ENCODE measurements at regions not wholly inside any gene's neighbourhood (a gene's known extent, or its start where the extent isn't known, plus 50 kb on each side); places are given as distances from the start of the nearest gene placed in this dataset.
"Not testable (repeated sequence)": the region's sequence is repeated elsewhere in the genome, so short reads cannot be mapped to it uniquely, and the experiment has no call there.

GRCh38 chr3:177676148-177676547 lies 478.9 kb upstream of the TBL1XR1 start:
- DNase-seq (ENCODE audit: low spot score) = no peak

DNA sequence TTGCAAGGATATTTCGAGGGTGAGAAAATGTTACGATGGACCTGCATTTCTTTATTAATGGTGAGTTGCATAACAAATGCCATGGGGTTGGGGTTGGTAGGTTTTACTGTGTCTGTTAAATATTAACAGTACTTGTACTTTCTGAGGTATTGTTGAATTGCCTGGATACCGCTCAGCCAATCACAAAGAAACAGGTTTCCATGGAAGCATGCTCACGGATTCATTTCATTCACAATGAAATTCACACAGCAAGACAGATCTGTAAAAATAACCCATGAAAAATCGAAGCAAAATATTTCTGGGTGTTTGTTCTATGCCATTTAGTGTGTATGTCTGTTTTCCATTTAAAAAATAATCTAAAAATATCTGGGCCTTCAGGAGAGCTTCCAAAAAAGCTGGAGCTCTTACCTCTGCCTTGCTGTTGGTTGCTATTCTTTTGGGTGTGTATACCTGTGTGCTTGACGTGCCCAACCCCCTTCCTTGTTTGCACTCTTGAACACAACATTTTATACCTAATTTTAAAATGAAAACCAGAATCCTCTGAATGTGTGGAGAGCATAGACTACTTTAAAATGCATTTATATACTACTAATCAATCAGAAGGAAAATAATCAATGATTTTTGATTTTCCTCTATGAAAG lies 479.8 kb upstream of the TBL1XR1 start:
- no peak for DNase-seq (ENCODE audit: low spot score)

DNA sequence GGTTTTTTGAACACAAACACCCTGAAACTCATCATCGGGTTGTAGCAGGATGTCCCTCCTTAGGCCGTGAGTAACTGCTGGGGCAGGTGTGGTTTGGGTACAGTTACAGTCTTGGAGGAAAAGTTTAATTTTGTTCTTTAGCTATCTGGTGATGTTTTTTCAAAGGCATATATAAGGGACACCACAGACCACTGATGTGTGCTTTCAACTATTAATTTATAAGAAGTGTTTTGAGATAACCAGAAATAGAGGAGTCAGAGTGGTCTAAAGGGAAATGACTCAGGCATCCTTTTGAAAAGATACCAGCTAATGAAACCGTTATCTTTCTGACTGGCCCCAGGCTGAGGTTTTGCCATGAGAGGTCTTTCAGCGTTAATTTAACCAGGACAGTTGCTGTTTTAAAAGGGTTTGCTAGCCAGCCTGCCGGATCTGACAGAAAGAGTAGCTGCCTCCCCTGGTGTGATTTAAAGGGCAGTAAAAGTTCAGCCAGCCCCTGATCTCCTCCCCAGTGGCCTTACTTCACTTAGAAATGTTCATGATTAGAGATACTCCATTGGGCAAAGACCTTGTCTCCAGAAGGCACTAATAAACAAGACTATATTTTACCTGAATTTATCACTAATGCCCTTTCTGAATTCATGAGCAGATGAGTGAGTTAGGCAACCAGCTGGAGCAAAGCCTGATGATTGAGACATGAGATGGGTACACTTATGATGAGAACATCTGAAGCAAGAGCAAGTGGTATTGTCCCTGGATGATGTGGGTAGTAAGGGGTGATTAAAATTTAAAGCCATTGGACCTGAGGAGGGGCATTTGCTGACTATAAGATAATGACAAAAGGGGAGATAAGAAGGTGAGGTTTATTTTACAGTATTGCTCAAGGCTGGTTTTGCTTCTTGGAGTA lies 482.5 kb upstream of the TBL1XR1 start:
- DNase-seq (ENCODE audit: low spot score) = no peak

- no peak for DNase-seq (ENCODE audit: low spot score)
Measured at GRCh38 chr3:177680472-177680821, 483.2 kb upstream of the TBL1XR1 start.

GRCh38 chr3:177681156-177681555 lies 483.9 kb upstream of the TBL1XR1 start:
- DNase-seq (ENCODE audit: low spot score) = no peak

DNA sequence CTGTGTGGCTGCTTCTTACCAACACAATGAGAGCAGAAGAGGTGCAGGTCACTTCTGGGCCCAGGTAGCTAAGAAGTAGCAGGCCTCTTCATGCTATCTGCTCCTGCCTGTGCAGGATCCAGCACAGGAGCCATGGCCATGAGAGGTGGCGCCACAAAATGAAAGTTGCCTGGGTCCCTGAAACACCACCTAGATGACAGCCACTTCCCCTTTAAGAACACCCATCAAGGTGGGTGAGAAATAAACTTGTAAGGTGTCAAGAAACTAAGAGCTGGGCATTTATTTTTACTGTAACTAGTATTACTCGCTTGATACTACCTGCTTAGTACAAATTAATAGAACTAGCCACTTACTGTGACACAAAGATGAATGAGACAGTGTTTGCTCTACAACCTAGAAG lies 484.6 kb upstream of the TBL1XR1 start:
- DNase-seq (ENCODE audit: low spot score) = no peak

- DNase-seq (ENCODE audit: low spot score) = no peak
Measured at GRCh38 chr3:177683586-177683985, 486.3 kb upstream of the TBL1XR1 start.

DNA sequence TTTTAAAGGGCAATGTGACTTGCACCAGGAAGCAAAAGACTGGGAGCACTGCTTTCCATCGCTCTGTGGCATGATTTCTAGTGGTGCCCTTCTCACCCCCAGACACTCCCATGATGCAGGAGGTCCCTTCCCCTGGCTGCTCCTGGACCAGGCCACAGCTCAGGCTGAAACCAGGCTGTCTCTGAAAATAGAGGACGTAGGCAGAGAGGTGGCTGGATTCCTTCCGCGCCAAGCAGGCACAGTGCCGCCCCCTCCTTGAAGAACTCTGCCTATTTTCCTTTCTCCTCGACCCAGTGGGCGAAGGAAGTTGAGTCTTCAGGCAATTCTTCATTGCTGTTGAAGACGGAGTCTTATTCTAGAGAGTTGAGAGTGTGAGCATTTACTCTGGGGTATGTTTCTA lies 489.4 kb upstream of the TBL1XR1 start:
- DNase-seq (ENCODE audit: low spot score) = no peak

DNA sequence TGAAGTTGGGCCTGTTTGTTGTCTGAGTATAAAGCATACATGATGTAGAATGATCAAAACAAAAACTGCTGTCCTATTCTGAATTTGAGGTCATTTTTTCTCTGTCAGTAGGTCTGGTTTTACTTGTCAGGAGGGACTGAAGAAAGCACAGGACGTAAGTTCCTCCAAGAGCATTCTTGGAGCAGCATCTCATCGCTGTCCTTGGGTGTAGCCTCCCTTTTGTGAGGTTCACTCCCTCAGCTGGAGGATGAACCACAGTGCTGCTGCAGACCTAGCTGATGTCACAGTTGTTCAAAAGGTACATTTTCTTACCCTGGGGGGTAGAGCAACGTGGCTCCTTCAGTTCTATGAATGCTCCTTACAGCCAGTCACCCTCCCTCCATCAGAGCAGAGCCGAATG lies 490.0 kb upstream of the TBL1XR1 start:
- DNase-seq (ENCODE audit: low spot score) = no peak

DNA sequence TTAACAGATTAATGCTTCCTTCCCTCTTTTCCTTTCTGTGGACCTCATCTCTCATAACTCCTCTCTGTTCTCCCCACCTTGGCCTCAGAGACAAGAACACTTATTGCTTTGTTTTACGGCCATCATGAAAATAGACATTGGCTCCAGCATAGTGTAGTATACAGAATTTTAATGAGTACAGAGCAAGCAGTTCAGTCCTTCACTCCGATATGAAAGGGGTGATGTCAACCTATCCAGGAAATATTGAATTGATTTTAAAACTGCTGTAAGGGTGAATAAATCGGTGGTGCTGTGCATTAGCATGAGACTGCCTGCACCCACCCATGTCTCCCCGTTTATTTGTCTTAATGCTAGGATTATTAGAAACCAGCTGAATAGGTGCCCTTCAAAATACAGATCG lies 490.9 kb upstream of the TBL1XR1 start:
- peak; percentile 39 for DNase-seq (ENCODE audit: low spot score)

DNA sequence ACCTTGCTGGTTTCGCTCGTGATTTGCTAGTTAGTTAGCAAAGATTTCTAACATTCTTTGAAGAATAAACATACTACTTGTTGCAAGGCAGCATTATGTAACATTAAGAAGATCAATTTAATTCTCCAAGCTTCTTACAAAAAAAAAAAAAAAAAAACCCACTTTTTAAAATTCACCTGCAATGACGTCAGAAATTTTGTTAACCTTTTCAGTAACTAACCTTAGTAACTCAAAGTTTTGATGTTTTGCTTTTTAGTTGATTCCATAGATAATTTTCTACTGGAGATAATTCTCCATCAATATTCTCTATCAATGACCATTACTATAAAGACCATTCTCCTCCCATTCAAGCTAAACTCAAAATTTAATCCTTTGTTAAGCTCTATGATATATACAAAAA lies 491.8 kb upstream of the TBL1XR1 start:
- DNase-seq (ENCODE audit: low spot score) = no peak

DNA sequence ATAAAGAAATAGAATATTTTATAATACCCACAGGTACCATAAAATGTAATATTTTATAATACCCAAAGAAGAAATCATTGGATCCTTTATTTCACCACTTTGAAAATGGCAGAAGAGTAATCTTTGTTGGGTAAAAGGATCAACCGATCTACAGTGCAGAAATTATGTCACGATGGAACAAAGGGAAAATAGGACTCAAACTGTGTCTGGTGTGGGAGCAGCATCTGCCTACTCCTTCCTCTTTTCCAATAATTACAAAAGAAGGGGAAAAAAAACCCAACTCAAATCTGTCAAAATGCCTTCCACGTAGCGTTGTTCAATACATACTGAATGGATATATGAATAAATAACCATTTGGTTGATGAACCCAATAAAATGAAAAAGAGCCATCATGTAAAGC lies 492.6 kb upstream of the TBL1XR1 start:
- DNase-seq (ENCODE audit: low spot score) = no peak

- no peak for DNase-seq (ENCODE audit: low spot score)
Measured at GRCh38 chr3:177690306-177690705, 493.0 kb upstream of the TBL1XR1 start.

DNA sequence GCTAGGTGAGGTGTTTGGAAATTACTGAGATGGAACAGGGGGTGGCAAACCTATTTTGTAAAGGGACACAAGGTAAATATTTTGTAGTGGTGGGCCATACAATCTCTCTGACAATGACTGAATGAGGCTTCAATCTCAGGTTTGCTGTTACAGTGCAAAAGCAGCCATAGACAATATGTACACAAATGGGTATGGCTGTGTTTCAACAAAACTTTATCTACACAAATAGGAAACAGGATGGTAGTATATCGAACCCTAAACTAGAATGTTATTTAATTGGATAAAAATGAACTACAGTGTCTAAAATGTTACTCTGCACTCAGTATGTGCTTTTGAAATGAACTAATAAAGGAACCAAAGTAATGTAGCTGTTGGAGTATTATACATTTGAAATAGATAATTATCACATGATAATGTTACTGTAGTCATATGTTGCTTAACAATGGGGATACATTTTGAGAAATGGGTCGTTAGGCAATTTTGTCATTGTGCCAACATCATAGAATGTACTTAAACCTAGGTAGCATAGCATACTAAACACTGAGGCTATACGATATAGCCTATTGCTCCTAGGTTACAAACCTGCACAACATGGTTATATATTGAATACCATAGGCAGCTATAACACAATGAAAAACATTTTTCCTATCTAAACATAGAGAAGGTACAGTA lies 495.2 kb upstream of the TBL1XR1 start:
- DNase-seq (ENCODE audit: low spot score) = no peak

GRCh38 chr3:177693616-177694264 lies 496.5 kb upstream of the TBL1XR1 start:
- peak; percentile 69 for DNase-seq (ENCODE audit: low spot score)

DNA sequence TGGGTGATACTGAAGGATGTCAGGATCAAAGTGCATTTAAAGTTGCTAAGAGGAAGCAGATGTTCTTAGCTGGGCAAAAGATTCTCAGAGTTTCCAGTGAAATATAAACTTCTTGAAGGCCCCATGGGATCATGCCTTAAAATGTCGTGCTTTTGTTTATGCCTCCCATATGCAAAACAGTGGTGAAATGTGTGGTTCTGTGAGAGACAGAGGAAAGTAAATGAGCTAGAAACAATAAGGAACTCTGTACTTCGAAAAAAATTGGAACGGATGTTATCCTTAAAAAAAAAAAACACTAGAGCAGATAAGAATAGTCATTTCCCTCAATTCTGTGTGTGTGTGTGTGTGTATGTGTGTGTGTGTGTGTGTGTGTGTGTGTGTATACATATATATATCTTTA lies 497.0 kb upstream of the TBL1XR1 start:
- DNase-seq (ENCODE audit: low spot score) = peak; percentile 18

DNA sequence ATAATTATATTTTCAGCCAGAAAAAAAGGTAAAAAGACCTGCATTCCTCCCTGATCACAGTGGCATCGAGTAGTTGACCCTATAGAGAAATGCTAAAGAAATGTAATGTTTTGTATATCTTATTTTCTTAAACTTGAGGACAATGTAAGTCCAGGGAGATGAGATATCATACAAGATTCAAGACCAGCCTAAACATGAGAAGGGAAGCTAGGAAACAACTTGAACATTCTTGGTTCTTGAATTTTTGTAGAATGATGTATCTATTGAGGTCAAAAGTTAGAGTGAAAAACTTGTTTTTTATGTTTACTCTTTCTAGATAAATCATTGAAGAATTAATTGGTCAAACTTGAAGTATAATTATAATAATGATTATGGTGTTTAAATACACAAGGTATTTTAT lies 497.7 kb upstream of the TBL1XR1 start:
- no peak for DNase-seq (ENCODE audit: low spot score)

DNA sequence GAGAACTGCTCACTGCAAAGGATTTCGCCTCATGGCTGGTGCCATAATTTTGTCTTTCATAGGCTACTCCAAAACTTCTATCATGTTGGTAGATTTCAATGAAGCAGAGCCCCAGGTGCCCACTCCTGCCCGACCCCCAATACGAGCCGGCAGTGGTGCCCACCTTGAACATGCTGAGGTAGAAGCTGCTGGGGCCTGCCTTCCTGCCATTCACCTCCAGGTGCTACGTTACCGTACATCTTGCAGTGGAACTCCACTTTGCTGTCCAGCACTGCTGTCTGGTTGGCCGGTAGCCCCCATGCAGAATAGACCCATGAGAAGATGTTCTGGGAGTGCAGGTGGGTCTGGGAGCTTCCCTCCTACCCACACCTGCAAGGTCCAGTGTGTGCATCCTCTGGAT lies 502.8 kb upstream of the TBL1XR1 start:
- DNase-seq (ENCODE audit: low spot score) = no peak

DNA sequence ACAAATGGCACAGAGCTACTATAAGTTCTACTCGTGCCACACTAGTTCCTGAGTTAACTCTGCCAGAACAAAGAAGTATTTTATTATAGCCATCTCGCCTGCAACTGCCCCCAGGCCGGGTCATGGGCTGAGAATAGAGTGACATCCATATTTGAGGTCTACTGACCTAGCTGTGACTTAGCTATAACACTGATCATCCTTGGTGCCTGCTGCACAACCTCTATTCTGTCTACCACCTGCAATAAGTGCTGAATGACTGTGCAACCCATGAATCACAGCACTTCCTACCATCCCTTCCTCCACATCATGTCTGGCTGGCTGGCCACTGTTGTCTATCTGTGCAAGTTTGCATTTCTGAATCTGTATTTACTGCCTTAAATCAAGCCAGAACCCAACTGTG lies 506.5 kb upstream of the TBL1XR1 start:
- no peak for DNase-seq (ENCODE audit: low spot score)

DNA sequence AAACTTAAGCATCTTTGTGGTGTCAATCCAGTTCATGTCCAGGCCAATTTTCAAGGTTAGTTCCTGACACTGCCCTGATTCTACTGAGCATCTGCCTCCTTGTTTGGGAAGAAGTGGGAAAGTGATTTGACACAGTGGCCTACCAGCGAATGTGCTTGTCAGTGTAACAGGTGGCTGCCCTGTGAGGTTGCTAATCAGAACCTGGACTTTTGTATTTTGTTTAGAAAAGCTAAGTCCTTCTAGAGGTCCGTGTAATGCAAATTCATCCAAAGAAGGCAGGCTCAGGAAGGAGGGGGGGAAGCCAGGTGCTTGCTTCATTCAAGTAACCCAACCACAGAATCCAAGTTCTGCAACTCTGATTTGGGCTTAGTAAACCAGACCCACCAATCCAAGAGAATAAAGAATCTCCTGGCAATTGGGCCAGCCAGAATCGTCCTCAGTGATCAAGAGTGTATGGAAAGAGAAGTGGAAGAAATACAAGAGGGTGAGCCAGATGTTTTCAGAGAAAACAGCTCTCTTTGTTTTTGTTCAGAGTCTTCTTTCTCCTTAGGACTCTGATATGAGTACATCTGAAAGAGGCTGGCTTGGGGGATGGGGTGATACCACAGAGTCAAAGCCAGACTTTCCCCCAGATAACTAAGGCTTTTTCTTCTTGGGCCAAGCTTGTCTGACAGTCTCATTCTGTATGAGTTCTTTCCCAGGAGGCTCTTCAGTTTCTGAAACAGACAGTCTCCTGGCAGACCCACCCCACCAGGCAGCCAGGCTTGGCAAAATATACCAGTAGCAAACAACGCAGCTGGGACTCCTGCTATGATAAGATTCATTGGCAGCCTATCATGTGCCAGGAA lies 508.9 kb upstream of the TBL1XR1 start:
- peak; percentile 64 for DNase-seq (ENCODE audit: low spot score)

DNA sequence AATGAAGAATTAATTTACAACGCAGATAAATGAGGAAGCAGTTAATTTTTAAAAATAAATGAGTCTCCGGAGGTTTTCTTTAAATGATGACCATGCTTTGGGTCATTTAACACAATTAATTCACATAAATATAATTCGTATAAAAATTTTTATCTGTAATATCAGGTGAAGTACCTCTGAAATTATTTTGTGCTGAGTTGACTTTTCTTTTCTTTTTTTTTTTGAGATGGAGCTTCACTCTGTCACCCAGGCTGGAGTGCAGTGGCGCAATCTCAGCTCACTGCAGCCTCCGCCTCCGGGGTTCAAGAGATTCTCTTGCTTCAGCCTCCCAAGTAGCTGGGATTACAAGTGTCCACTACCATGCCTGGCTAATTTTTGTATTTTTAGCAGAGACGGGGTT lies 512.2 kb upstream of the TBL1XR1 start:
- DNase-seq (ENCODE audit: low spot score) = not testable (repeated sequence)

DNA sequence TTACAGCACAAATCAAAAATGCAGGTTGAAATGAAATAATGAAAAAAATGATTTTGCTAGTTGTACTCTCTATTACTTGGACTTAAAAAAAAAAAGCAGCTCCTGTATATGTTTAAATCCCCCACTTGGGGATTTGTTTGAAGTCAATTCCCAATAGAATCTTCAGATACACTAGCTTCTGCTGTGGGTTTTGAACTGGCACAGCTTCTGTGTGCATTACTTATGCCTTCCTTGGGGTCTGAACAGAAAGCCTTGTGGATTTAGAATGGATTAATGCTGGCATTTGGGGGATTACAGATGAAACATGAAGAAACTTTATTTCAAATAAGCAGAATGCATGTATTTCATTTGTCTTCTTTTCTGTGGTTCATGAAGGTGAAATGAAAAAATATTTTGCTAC lies 513.2 kb upstream of the TBL1XR1 start:
- DNase-seq (ENCODE audit: low spot score) = no peak

All from pons (tissue), 1 donor.